ENCODE measurements at regions not wholly inside any gene's neighbourhood (a gene's known extent, or its start where the extent isn't known, plus 50 kb on each side); places are given as distances from the start of the nearest gene placed in this dataset.
A peak's percentile ranks its signal among the peaks of the same experiment; 100 is the strongest.
"Not testable (repeated sequence)": the region's sequence is repeated elsewhere in the genome, so short reads cannot be mapped to it uniquely, and the experiment has no call there.

DNA sequence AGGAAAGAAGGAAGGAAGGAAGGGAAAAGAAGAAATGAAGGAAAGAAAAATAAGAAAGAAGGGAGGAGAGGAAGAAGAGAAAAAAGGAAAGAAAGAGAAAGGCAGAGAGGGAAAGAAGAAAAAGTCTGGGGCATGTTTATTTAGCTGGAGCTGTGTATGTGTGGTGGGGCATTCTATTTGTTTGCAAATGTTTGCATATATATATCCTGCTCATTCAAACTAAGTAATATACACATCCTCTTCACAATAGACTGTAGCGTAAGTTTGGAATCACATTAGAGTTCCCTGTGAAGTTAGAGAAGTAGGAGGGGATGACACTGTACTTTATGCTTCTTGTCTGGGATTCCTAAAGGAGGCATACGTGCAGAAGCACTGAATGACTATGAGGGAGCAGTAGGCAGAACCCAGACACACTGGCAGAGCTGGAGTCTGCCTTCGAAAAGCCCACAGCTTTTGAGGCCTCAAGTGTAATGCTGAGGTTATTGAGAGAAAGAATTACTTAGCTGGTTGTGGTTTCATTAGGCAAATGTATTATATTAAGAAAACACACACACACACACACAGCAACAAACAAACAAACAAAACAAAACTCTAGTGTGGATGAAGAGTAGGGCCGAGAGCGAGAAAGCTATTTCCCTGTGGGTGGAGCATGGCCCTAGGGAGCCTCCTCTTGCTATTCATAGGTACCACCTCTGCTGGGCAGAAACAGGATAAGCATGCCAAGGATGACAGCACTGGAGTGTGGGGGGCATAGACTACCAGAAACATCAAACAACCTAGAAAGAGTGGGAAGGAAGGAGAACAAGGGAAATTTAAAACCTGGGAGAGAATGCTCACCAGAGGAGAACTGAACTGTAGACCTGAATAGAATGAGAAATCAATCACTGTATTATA is 905.1 kb upstream of the NXPH2 start:
- no peak for DNase-seq

DNA sequence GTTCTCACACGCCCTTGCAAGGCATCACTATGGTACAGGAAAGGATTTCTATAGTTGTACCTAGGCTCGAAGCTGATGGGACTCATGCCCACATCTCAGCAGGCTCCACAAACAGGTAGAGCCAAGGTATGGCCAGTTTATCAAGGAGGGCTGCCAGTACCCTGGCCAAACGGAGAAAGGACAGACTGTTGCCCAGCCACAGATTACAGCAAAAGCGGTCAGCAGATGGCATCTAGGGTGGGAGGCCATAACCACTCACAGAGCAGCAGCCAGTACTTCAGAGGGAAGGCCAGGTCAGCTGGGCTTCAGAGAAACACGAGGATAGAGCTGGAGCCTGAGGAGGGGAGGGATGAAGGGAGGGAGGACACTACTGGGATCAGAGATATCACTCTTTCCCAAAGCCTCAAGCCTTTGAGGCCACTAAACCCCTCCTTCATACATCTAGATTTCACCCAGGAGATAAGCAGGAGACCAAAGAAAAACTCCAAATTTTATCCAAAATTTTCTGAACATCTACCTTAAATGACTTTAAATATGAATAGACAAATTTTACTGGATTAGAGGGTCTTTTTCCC is 904.2 kb upstream of the NXPH2 start:
- DNase-seq = no peak

DNA sequence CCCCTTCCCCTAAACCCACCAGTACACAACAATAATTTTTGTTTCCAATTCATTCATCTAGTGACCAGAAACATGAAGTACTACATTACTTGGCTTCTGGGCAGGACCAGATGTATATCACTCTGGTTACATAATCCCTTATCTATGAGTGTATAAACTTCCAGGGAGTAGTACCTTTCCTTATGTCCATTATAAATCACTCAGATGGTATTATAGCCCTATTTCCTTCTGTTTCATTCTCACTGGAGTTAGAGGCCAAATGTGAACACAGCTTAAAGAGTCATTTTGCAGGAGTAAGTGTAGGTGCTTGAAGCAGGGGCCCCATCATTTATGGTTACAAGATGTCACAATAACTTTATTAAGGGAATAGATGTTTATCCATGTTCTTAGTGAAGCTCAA is 894.4 kb upstream of the NXPH2 start:
- DNase-seq = no peak

DNA sequence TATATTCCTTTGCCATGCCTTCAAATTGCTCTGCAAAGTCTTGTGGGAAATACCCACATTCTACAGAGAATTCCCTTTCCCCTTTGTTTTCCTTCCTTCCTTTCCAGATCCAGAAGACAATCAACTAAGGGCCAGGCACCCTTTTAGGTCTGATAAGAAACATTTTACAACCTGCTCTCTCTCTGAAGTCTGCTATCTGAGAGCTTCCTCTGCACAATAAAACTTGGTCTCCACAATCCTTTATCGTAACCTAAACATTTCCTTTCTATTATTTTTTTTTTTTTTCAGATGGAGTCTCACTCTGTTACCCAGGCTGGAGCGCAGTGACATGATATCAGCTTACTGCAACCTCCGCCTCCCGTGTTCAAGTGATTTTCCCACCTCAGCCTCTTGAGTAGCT is 893.3 kb upstream of the NXPH2 start:
- not testable (repeated sequence) for DNase-seq

DNA sequence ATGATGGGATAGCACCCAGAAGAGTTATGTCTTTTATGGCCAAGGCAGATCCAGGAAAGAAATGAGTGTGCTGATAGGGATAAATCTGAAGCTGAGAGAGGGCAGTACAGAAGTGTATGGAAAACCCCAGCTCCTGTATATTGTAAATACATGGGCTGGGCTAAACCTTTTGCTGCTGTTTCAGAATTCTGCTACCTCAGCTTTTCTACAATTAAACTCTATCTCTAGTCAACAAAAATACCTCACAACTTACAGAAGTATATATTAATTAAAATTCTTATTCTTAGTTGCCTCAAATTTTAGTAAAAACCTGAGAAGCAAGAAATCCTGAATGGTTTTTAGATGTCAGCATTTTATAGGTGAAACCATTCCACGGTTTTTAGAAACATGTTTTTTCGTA is 889.5 kb upstream of the NXPH2 start:
- no peak for DNase-seq

DNA sequence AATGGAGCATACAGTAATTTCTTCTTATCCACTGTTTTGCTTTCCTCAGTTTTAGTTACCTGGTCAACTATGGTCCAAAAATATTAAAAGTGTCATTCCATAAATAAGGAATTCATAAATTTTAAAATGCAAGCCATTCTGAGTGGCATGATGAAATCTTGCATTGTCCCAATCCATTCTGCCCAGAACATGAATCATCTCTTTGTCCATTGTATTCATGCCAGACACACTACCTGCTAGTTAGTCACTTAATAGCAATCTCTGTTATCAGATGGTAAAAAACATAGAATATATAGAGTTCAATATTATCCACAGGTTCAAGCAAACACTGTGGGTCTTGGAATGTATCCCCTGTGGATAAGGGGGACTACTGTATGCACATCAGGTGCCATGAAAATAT is 872.2 kb upstream of the NXPH2 start:
- no peak for DNase-seq

DNA sequence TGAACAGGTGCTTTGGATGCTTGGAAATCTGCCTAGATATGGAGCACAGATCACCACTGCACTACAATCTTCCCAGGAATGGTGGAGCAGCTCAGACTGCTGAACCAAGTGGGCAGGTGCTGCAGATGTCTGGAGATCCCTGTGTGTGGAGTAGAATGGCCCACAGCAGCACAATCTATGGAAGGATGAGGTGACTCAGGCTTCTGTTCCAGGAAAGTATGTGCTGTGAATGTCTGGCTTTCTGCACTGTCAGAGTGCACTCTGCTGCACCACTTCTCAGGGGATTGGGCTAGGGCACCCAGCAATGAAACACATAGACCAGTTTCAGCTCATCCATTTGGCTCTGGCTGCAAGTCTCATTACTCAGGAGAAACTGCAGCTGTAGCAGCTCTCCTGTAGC is 865.4 kb upstream of the NXPH2 start:
- DNase-seq = no peak

DNA sequence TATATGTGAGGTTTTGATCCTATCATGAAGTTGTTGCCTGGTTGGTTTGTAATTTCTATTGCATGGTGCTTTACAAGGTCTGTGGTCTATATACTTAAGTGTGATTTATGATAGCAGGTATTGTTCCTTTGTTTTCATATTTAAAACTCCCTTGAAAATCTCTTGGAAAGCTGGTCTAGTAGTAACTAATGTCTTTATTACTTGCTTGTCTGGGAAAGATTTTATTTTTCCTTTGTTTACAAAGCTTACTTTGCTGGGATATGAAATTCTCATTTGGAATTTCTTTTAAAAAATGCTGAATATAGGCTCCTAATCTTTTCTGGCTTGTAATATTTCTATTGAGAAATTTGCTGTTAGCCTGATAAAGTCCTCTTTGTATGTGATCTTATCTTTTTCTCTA is 862.9 kb upstream of the NXPH2 start:
- DNase-seq = no peak

DNA sequence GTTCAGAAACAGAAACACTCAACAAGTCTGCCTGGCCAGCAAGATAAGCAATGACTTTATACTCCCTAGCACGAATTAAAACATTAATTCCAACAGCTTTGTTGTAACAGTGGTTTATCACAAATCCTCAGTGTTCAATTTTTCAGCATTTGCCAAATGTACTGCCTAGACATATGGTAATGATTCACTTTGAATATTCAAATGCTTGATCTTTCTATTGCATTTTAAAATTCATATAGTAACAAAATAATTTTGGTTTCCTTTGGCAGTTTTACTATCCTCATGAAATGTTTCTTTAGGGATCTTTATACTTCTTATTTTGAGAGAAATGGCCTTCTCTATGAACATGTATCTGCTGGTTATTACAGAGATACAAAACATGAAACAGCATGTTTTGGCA is 851.8 kb upstream of the NXPH2 start:
- DNase-seq = no peak

DNA sequence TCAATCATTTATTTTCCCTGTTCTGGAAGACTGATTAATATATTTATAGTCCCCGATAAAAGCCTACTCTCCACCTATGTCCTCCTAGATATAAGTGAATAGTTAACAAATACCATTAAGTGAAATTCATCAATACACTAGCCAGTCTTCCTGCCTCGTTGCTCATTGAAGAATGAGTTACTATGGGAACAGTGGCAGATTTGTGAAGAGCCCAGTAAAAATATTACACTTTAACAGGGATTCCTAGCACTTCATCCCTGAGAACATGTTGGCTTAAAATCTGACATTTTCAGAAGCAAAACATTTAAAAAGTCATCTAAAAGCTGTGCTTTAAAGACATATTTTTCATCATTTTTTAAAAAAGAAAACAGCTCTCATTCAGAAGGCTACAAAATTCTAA is 848.7 kb upstream of the NXPH2 start:
- no peak for DNase-seq

DNA sequence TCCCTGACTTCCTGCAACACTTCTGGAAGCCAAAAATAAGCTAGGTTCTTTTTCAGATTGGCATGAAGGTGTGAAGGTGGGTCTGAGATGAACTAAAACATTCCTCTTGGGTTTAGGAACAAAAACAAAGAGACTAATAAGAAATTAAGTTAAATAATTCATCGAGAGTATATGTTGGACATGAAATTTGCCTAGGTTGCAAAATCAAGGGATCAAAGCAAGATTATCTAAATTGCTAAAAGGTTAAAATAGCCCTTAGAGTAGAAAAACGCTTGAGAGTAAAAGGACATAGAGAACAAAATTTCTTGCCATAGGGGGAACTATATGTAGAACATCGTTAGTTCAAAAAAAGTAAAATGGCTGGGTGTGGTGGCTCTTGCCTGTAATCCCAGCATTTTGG is 845.9 kb upstream of the NXPH2 start:
- no peak for DNase-seq

DNA sequence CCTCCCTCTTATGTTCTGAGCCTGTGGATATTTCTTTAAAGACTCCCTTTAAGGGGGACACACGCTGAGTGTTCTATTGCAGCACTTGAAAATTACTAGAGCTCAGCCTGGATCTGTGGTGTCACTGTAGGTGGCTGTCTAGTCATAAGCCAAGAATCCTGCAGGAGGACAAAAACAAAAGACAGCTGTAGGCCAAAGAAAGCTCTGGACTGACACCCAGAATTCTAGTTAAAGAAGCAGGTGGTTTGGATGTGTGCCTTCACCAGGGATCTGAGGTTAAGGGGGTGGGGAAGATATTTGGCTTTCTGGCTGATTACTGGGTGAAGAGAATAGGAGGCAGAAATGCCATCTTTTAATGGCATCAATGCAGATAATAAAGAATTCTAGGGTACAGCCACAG is 842.5 kb upstream of the NXPH2 start:
- DNase-seq = no peak

DNA sequence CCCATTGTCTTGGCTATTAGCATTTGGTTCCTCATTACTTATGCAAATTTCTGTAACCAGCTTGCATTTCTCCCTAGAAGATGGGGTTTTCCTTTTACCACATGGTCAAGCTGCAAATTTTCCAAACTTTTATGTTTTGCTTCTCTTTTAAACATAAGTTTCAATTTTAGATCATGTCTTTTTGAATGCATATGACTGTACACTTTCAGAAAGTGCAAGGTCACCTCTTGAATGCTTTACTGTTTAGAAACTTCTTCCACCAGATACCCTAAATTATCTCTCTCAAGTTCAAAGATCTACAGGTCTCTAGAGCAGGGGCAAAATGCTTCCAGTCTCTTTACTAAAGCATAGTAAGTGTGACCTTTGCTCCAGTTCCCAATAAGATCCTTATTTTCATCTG is 837.6 kb upstream of the NXPH2 start:
- no peak for DNase-seq

DNA sequence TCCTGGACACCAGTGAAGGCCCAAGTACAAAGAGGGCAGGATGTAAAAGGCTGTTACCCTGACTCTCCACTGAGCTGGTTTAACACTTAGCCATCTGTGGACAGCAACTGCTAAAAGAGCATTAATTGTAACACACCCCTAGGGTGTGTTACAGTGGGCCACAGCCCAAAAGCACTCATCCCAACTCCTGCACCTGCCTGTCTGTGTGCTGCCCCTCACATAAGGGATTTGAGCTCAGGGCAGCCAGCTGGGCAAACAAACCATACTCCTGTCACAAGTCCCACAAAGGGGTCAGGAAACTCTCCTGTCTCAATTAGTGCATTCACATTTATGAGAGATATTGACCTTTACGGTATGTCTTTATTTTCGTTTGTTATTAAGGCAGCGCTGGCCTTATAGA is 833.1 kb upstream of the NXPH2 start:
- peak; percentile 87 for DNase-seq

DNA sequence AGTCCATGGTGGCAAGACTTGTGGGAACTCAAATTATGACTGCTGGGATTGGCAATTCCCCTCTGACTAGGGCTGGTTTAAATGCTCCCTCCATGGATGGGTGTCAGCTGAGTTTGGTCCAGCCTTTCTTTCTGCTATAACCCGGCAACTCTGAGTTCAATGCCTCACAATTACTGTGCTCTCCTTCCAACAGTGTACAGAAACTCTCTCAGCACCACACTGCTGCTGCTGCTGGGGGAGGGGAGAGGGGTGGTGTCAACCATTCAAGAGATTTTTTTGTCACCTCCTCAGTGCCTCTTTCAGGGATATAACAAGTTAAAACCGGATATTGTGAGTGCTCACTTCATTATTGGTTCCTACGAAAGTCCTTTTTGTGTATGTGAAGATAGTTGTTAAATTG is 830.3 kb upstream of the NXPH2 start:
- no peak for DNase-seq

DNA sequence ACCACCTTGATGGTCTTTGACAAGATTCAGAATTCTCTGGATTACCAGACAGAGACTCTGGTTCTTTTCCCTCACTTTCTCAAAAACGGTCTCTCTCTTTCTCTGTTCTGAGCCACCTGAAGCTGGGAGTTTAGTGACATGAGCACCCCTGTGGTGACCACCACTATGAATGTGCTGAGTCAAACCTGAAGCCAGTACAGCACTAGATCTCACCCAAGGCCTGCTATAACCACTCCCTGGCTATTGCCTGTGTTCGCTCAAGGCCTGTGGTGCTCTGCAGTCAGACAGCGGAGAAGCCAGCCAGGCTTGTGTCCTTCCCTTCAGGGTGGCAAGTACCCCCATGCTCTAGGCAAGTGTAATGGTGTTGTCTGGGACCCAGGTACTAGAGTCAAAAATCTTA is 828.9 kb upstream of the NXPH2 start:
- no peak for DNase-seq

DNA sequence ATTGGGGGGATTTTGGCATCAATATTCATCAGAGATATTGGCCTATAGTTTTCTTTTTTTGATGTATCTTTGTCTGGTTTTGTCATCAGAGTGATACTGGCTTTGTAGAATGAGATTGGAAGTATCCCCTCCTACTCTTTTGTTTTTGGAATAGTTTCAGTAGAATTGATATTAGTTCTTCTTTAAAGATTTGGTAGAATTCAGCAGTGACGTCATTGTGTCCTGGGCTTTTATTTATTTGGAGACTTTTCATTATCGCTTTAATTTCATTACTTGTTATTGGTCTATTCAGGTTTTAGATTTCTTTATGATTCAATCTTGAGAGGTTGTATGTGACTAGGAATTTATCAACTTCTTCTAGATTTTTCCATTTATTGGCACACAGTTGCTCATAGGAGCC is 825.5 kb upstream of the NXPH2 start:
- DNase-seq = no peak

DNA sequence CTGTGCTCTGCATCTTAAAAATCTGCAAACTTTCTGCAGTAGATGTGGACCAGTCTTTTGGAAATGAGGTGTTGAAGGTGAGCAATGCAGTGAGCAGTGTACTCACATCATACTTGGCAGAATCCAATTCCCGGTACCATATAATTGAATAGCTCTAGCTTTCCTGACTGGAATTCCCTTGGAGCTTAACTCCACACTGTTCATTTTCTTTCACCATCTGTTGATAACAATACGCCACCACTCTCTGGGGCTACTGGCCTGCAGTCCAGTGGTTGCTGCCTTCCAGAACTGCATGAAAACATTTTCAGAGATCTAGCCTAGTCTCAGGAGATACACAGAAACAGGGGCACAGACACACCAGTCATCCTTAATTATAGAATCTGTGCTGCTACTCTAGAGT is 820.0 kb upstream of the NXPH2 start:
- no peak for DNase-seq

DNA sequence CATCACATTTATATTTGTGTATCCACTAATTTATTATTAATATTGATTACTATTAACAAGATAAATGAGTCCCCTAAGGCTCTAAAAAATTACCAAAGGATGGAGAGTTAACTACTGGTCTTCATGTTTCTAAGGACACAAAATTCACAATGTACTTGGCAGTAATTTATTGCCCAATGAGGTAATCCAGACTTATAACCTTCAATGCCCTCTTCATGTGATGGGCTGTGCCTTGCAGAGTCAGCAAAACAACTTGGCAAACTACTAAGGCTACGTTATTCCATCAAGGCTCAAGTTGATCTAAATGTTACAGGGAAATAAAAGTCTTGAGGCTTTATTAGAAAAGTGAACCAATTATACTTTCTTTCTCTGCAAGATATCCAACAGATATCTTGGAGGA is 804.9 kb upstream of the NXPH2 start:
- no peak for DNase-seq

DNA sequence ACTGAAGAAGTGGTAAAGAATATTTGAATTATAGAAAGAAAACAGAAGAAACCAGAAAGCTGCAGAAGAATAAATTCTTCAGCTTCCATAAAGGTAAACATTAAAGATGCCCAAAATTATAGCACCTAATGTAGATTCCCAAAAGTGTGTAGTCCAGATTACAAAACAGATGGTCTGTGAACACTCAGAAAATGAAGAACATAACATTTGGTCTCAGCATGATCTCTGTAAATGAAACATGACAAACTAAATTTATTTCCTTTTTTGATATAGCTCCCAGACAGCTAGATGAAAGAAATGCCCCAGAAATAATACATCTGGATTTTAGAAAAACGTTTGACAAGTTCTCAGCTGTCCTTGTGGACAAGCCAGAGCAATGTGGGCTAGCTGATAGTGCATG is 794.2 kb upstream of the NXPH2 start:
- no peak for DNase-seq

DNA sequence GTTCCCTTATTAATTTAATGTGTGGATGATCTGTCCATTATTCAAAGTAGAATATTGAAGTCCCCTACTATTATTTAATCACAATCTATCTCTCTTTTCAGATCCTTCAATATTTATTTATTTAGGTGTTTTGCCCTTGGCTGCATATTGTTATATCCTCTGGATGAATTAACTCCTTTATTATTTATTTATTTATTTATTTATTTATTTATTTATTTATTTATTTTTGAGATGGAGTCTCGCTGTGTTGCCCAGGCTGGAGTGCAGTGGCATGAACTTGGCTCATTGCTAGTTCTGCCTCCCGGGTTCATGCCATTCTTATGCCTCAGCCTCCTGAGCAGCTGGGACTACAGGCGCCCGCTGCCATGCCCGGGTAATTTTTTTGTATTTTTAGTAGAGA is 776.6 kb upstream of the NXPH2 start:
- DNase-seq = no peak

DNA sequence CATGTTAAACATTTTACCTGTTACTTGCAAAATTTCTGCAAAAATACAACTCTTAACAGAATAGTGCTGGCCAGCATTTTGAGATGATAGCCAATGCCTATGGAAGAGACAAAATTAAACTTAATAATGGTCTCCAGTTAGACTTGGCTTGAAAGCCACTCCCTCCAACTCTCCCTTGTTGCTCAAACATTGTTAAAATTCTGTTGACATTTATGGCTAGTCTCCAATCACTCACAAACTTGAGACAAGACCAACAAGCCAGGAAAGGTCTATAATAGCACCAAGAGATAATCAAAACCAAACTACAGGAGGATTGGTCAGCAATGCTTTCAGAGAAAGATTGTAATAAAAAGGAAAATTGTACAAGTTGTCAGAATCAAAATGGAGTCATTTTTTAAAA is 770.7 kb upstream of the NXPH2 start:
- DNase-seq = no peak

DNA sequence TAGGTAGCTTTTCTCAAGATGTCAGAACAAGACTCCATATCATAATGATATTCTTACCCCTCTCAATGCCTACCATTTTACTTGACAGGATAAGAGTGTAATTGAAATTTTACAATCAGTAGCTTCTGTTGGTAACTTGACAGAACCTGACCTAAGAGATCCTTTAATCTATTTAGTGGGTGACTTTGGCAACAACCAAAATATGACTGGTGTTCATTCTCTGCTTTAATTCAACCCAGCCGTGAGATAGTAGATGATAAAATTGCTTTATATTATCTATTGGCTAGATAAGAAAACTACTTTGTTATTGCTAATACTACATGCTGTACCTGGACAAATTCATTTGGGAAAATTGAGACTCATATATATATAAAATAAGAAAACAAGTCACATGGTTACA is 770.2 kb upstream of the NXPH2 start:
- no peak for DNase-seq

DNA sequence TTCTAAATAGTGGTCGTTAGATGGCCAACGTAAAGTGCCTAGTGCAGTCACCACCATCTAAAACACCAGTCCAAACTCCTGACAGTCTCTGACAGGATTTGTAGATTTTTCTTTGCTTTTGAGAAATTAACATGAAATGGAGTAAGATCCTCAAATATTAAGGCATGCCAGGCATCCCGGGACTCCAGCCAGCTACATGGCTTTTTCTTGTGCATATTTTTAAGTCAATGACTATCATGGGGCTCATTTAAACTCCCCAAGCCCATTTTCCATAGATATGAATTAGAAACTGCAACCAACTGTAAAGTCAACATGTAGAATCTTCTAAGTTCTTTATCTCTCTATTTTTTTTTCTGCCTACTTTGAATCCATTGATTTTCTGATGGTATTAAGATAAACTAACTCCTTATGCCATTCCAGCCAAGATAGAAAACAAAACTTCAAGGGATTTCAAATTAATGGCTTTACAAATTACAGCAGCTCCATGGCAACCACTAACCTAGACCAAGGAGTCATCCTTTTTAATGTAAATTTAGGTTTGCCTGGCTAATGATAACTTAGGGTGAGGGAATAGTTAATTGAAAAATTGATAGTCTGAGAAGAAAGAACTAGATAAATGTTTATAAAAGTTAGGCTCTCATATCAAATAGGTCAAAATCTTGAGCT is 764.1 kb upstream of the NXPH2 start:
- DNase-seq = no peak

All from NCI-H748 treated with DMSO at 0.1 percent for 48 hours (cell line).